ENCODE measurements at regions not wholly inside any gene's neighbourhood (a gene's known extent, or its start where the extent isn't known, plus 50 kb on each side); places are given as distances from the start of the nearest gene placed in this dataset.

- TF ChIP-seq MAX (IDR thresholded peaks at IDR 0.05; ENCODE audit: insufficient read depth, insufficient read length): no peak
- TF ChIP-seq CTCF (IDR thresholded peaks at IDR 0.05; ENCODE audit: extremely low read depth in 1 of 2, insufficient read depth in 1 of 2, low read depth in 1 of 2, low read length in 2 of 2): no peak
- no peak for TF ChIP-seq JUN (IDR thresholded peaks at IDR 0.05; ENCODE audit: borderline replicate concordance, insufficient read depth, insufficient read length, low read depth)
- TF ChIP-seq POLR2AphosphoS5 (IDR thresholded peaks at IDR 0.05; ENCODE audit: insufficient read depth, low read depth, low read length): no peak
- TF ChIP-seq EZH2 (IDR thresholded peaks at IDR 0.05; ENCODE audit: borderline replicate concordance, low read depth, low read length, severe bottlenecking): no peak
Observed at GRCh38 chr1:104238991-104239390, 489.3 kb downstream of the AMY1C start.

All from endothelial cell of umbilical vein (primary cell).